ENCODE measurements at regions not wholly inside any gene's neighbourhood (a gene's known extent, or its start where the extent isn't known, plus 50 kb on each side); places are given as distances from the start of the nearest gene placed in this dataset.

DNA sequence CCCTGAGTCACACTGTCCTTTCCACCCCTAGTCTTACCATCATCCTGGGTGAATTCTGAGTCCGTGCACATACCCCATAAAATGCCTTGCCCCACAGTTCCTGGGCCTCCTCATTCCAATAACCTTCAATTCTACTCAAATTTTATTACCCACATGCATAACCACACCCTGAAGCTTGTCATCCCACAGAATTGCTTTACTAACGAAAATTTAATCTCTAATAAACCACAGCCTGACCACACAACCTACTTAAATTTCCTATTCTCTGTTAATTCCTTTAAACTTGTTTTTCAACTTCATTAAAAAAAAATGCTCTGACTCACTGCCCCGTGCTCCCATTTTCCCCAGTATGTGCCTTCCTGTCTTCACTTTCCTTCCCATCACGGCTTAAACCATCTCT lies 205.9 kb downstream of the PHLDA1 start:
- no peak for TF ChIP-seq POLR2AphosphoS5 (IDR thresholded peaks at IDR 0.05; ENCODE audit: low read depth, low read length)
- TF ChIP-seq, protein P1, sequence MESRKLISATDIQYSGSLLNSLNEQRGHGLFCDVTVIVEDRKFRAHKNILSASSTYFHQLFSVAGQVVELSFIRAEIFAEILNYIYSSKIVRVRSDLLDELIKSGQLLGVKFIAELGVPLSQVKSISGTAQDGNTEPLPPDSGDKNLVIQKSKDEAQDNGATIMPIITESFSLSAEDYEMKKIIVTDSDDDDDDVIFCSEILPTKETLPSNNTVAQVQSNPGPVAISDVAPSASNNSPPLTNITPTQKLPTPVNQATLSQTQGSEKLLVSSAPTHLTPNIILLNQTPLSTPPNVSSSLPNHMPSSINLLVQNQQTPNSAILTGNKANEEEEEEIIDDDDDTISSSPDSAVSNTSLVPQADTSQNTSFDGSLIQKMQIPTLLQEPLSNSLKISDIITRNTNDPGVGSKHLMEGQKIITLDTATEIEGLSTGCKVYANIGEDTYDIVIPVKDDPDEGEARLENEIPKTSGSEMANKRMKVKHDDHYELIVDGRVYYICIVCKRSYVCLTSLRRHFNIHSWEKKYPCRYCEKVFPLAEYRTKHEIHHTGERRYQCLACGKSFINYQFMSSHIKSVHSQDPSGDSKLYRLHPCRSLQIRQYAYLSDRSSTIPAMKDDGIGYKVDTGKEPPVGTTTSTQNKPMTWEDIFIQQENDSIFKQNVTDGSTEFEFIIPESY (IDR thresholded peaks at IDR 0.05; ENCODE audit: borderline replicate concordance, low read depth) = no peak
- no peak for TF ChIP-seq USF1 (IDR thresholded peaks at IDR 0.05; ENCODE audit: borderline replicate concordance, low read depth)
- TF ChIP-seq FOXM1 (IDR thresholded peaks at IDR 0.05; ENCODE audit: low read depth) = no peak
- TF ChIP-seq JUND (IDR thresholded peaks at IDR 0.05) = peak; percentile 35
- TF ChIP-seq TAF1 (IDR thresholded peaks at IDR 0.05; ENCODE audit: borderline replicate concordance, low read depth, low read length) = no peak
- TF ChIP-seq CTCF (IDR thresholded peaks at IDR 0.05) = no peak
- TF ChIP-seq GABPA (IDR thresholded peaks at IDR 0.05; ENCODE audit: low read depth) = no peak
- TF ChIP-seq EP300 (IDR thresholded peaks at IDR 0.05; ENCODE audit: borderline replicate concordance in 1 of 2, low read depth in 1 of 2, low read length in 1 of 2) = peak in 1 of 2 experiments; percentile 55; a peak in 1 of 4 replicates
- TF ChIP-seq MXI1 (IDR thresholded peaks at IDR 0.05; ENCODE audit: low read depth, low read length) = no peak
- no peak for TF ChIP-seq RFX5 (IDR thresholded peaks at IDR 0.05; ENCODE audit: low read length)
